MCF 10A (cell line): ENCODE measurements at regions not wholly inside any gene's neighbourhood (a gene's known extent, or its start where the extent isn't known, plus 50 kb on each side); places are given as distances from the start of the nearest gene placed in this dataset.

Experiments used
- BruUV-seq: library from RNA; stranded (reverse); fragments of 400-500 nt; replicated peaks from 2 replicates; lab custom pipeline; 2021; lab: Mats Ljungman, UMichigan
- CTCF ChIA-PET: fragments of 300-600 bp; sonication (Branson Sonifier 250); formaldehyde crosslinking; extraction: SDS; loops from one replicate; lab custom pipeline; 2021; ENCODE audit warnings: antibody characterized with exemption, inconsistent platforms; lab: Yijun Ruan, JAX
- POLR2A ChIA-PET: fragments of 300-600, 350-650 bp; sonication (Branson Sonifier 250); formaldehyde crosslinking; extraction: SDS; loops from one replicate; lab custom pipeline; 2020; ENCODE audit warnings: antibody characterized with exemption, inconsistent platforms; lab: Yijun Ruan, JAX
- DNase-seq: peaks from one replicate; pipeline ENCODE4 v3.0.0-alpha.2; 2018; ENCODE audit not compliant: unreplicated experiment
- H3K27ac Mint-ChIP-seq: one replicate; pipeline ENCODE4 v1.8.0; 2022; ENCODE audit warnings: mild to moderate bottlenecking, low read depth, mixed read lengths; ENCODE audit not compliant: unreplicated experiment
- H3K27me3 Mint-ChIP-seq: one replicate; pipeline ENCODE4 v1.8.0; 2022; ENCODE audit warnings: mixed read lengths; ENCODE audit not compliant: insufficient read depth, unreplicated experiment
- H3K36me3 Mint-ChIP-seq: one replicate; pipeline ENCODE4 v1.8.0; 2022; ENCODE audit warnings: mild to moderate bottlenecking, moderate library complexity, mixed read lengths; ENCODE audit not compliant: insufficient read depth, unreplicated experiment
- H3K4me1 Mint-ChIP-seq: one replicate; pipeline ENCODE4 v1.8.0; 2022; ENCODE audit warnings: mixed read lengths; ENCODE audit not compliant: insufficient read depth, unreplicated experiment
- H3K4me3 Mint-ChIP-seq: one replicate; pipeline ENCODE4 v1.8.0; 2022; ENCODE audit warnings: mild to moderate bottlenecking, moderate library complexity, mixed read lengths; ENCODE audit not compliant: unreplicated experiment
- H3K9me3 Mint-ChIP-seq: one replicate; pipeline ENCODE4 v1.8.0; 2022; ENCODE audit warnings: mixed read lengths; ENCODE audit not compliant: unreplicated experiment
- CTCF ChIP-seq: fragments of 200-600 bp; IDR thresholded peaks from one replicate; pipeline ENCODE4 v1.8.0; 2022; ENCODE audit warnings: antibody characterized with exemption, mild to moderate bottlenecking; ENCODE audit not compliant: unreplicated experiment
- intact Hi-C: fragments of 100-400 bp; cut with micrococcal nuclease; formaldehyde crosslinking; loops from 2 replicates; pipeline ENCODE4 v1.14.1; 2022

- Mint-ChIP-seq H3K27ac (no peak overlapping the region), H3K4me1 (no peaks in the 10 kb centered on the region), H3K9me3 (no peaks in the 10 kb centered on the region), H3K4me3 (no peak overlapping the region), H3K36me3 (no peaks in the 10 kb centered on the region), H3K27me3 (no peaks in the 10 kb centered on the region)
- ChIA-PET POLR2A (no interaction called here), CTCF (interaction anchor here (0.6 kb wide), 1 partner anchor 864 kb away, joined by 4 read pairs; no protein-coding TSS in a partner anchor)
- no peak for TF ChIP-seq CTCF
- intact Hi-C loops = no loop called here
- BruUV-seq = no TSS peak
- DNase-seq = no peak
These were observed 713.7 kb upstream of the POT1 start for GRCh38 chr7:125643302-125643701.

- BruUV-seq = no TSS peak
- no peak for DNase-seq
- no peaks in the 10 kb centered on the region for H3K9me3 Mint-ChIP-seq
- no peak for TF ChIP-seq CTCF
- H3K27me3 Mint-ChIP-seq = no peaks in the 10 kb centered on the region
- H3K4me3 Mint-ChIP-seq = no peak overlapping the region
- H3K4me1 Mint-ChIP-seq = no peaks in the 10 kb centered on the region
- intact Hi-C loops = no loop called here
- no peak overlapping the region for H3K27ac Mint-ChIP-seq
- ChIA-PET CTCF (interaction anchor here (0.6 kb wide), 1 partner anchor 273 kb away, joined by 3 read pairs; no protein-coding TSS in a partner anchor), POLR2A (no interaction called here)
- no peaks in the 10 kb centered on the region for H3K36me3 Mint-ChIP-seq
These were observed 712.3 kb upstream of the POT1 start for GRCh38 chr7:125641884-125642283.

- CTCF ChIA-PET = no interaction called here
- no peak overlapping the region for H3K27ac Mint-ChIP-seq
- no peaks in the 10 kb centered on the region for H3K36me3 Mint-ChIP-seq
These were observed 706.8 kb upstream of the POT1 start for GRCh38 chr7:125636320-125636962.

GRCh38 chr7:125618516-125618915 lies 688.9 kb upstream of the POT1 start:
- no peak overlapping the region for H3K27ac Mint-ChIP-seq
- no peak for TF ChIP-seq CTCF
- H3K36me3 Mint-ChIP-seq = no peaks in the 10 kb centered on the region
- CTCF ChIA-PET = interaction anchor here (0.7 kb wide), 1 partner anchor 1184 kb away, joined by 3 read pairs; no protein-coding TSS in a partner anchor
- intact Hi-C loops = no loop called here
- no peaks in the 10 kb centered on the region for H3K27me3 Mint-ChIP-seq
- POLR2A ChIA-PET = interaction anchor here (0.6 kb wide), 1 partner anchor 101 kb away, joined by 3 read pairs; no protein-coding TSS in a partner anchor
- no TSS peak for BruUV-seq
- DNase-seq = no peak
- H3K4me3 Mint-ChIP-seq = no peak overlapping the region
- peaks cover 14% of the 10 kb centered on the region for H3K4me1 Mint-ChIP-seq
- peaks cover 23% of the 10 kb centered on the region for H3K9me3 Mint-ChIP-seq

More at GRCh38 chr7:125636320-125636962, 706.8 kb upstream of the POT1 start:
- DNase-seq = no peak
- Mint-ChIP-seq H3K4me3 (no peak overlapping the region), H3K9me3 (peaks cover 7% of the 10 kb centered on the region), H3K27me3 (no peaks in the 10 kb centered on the region), H3K4me1 (no peaks in the 10 kb centered on the region)
- POLR2A ChIA-PET = interaction anchor here (0.7 kb wide), 1 partner anchor 230 kb away, joined by 4 read pairs; no protein-coding TSS in a partner anchor
- intact Hi-C loops = no loop called here
- BruUV-seq = no TSS peak
- no peak for TF ChIP-seq CTCF
